ENCODE measurements at regions not wholly inside any gene's neighbourhood (a gene's known extent, or its start where the extent isn't known, plus 50 kb on each side); places are given as distances from the start of the nearest gene placed in this dataset.
A peak's percentile ranks its signal among the peaks of the same experiment; 100 is the strongest.

DNA sequence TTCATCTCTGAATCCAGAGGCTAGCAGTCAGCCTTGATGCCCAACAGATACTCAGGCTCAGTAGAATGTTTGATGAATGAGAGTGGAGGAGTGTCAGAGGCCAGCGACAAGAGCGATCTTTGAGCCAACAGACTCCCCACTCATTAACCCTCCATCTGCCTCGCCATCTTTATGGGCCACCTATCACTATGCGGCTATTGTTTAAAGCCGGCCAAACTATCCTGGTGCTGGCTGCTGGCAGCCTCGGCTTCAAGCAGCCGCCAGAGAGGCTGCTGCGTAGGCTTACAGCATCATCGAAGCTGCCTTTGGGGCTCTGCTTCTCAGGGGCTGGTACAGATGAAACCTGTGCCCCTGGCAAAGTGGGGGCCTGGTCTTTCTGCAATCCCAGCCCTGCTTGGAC lies 525.6 kb downstream of the INSC start:
- Histone ChIP-seq H3K9me3 (replicated peaks) (peaks cover 7% of the 10 kb centered on the region), H3K4me3 (no peak overlapping the region), H3K36me3 (no peaks in the 10 kb centered on the region), H3K27ac (replicated peaks) (no peak overlapping the region), H3K27me3 (ENCODE audit: low read depth) (no peaks in the 10 kb centered on the region), H3K4me1 (no peaks in the 10 kb centered on the region)
- TF ChIP-seq CTCF (IDR thresholded peaks at IDR 0.05; ENCODE audit: borderline replicate concordance) = no peak
- DNase-seq = no peak
- intact Hi-C loops (cut with micrococcal nuclease) = no loop called here

GRCh38 chr11:15641271-15642045 lies 526.7 kb downstream of the INSC start:
- no peak for DNase-seq
- H3K36me3 ChIP-seq = no peaks in the 10 kb centered on the region
- peaks cover 3% of the 10 kb centered on the region for H3K9me3 ChIP-seq (replicated peaks)
- no peaks in the 10 kb centered on the region for H3K4me1 ChIP-seq
- H3K27ac ChIP-seq (replicated peaks) = no peak overlapping the region
- TF ChIP-seq CTCF (IDR thresholded peaks at IDR 0.05; ENCODE audit: borderline replicate concordance) = no peak
- no peak overlapping the region for H3K4me3 ChIP-seq
- no peaks in the 10 kb centered on the region for H3K27me3 ChIP-seq (ENCODE audit: low read depth)
- intact Hi-C loops (cut with micrococcal nuclease) = no loop called here

- H3K27me3 ChIP-seq (ENCODE audit: low read depth) = no peaks in the 10 kb centered on the region
- intact Hi-C loops (cut with micrococcal nuclease) = no loop called here
These were observed 530.5 kb downstream of the INSC start for GRCh38 chr11:15645201-15645600.

GRCh38 chr11:15649371-15650104 lies 534.8 kb downstream of the INSC start:
- Histone ChIP-seq H3K27me3 (ENCODE audit: low read depth) (no peaks in the 10 kb centered on the region), H3K4me3 (no peak overlapping the region), H3K9me3 (replicated peaks) (no peaks in the 10 kb centered on the region), H3K27ac (replicated peaks) (peak overlapping the region; percentile 84), H3K4me1 (peaks cover 20% of the 10 kb centered on the region), H3K36me3 (no peaks in the 10 kb centered on the region)
- intact Hi-C loops (cut with micrococcal nuclease) = loop anchor here (1.0 to 10.0 kb wide), 2 partner anchors 39 to 955 kb away; no protein-coding TSS in a partner anchor
- DNase-seq = no peak
- no peak for TF ChIP-seq CTCF (IDR thresholded peaks at IDR 0.05; ENCODE audit: borderline replicate concordance)

More at GRCh38 chr11:15645201-15645600, 530.5 kb downstream of the INSC start:
- Histone ChIP-seq H3K27ac (replicated peaks) (no peak overlapping the region), H3K36me3 (no peaks in the 10 kb centered on the region), H3K4me3 (no peak overlapping the region), H3K9me3 (replicated peaks) (no peaks in the 10 kb centered on the region), H3K4me1 (peaks cover 9% of the 10 kb centered on the region)
- no peak for TF ChIP-seq CTCF (IDR thresholded peaks at IDR 0.05; ENCODE audit: borderline replicate concordance)
- no peak for DNase-seq

GRCh38 chr11:15650105-15650938 lies 535.6 kb downstream of the INSC start:
- Histone ChIP-seq H3K36me3 (no peaks in the 10 kb centered on the region), H3K27me3 (ENCODE audit: low read depth) (no peaks in the 10 kb centered on the region), H3K9me3 (replicated peaks) (no peaks in the 10 kb centered on the region), H3K27ac (replicated peaks) (peak overlapping the region; percentile 84), H3K4me1 (peaks cover 20% of the 10 kb centered on the region), H3K4me3 (peak overlapping the region; percentile 62)
- TF ChIP-seq CTCF (IDR thresholded peaks at IDR 0.05; ENCODE audit: borderline replicate concordance) = peak; percentile 99
- intact Hi-C loops (cut with micrococcal nuclease) = loop anchor here (1.0 to 10.0 kb wide), 2 partner anchors 38 to 954 kb away; no protein-coding TSS in a partner anchor
- DNase-seq = peak; percentile 96
